AG08396 (cell line): ENCODE measurements at regions not wholly inside any gene's neighbourhood (a gene's known extent, or its start where the extent isn't known, plus 50 kb on each side); places are given as distances from the start of the nearest gene placed in this dataset.

ENCODE experiments used
- DNase-seq: peaks from one replicate; pipeline ENCODE4 v3.0.0; 2012; ENCODE audit warnings: low spot score, mixed read lengths

- no peak for DNase-seq
Observed at GRCh38 chr5:124839371-124839998, 93.0 kb upstream of the ZNF608 start.

- DNase-seq = no peak
Observed at GRCh38 chr5:124841829-124842712, 95.6 kb upstream of the ZNF608 start.

GRCh38 chr5:124842725-124843595, 96.5 kb upstream of the ZNF608 start:
- DNase-seq = no peak

- no peak for DNase-seq
Observed at GRCh38 chr5:124843596-124843899, 97.1 kb upstream of the ZNF608 start.

GRCh38 chr5:124844371-124844920, 98.0 kb upstream of the ZNF608 start:
- DNase-seq = no peak

GRCh38 chr5:124847907-124848306, 101.5 kb upstream of the ZNF608 start:
- DNase-seq = no peak

GRCh38 chr5:124849774-124850173, 103.3 kb upstream of the ZNF608 start:
- no peak for DNase-seq

GRCh38 chr5:124856726-124857125, 110.3 kb upstream of the ZNF608 start:
- no peak for DNase-seq

- DNase-seq = no peak
Observed at GRCh38 chr5:124858612-124859011, 112.2 kb upstream of the ZNF608 start.

- no peak for DNase-seq
Observed at GRCh38 chr5:124859027-124859426, 112.6 kb upstream of the ZNF608 start.

- no peak for DNase-seq
Observed at GRCh38 chr5:124859556-124860290, 113.3 kb upstream of the ZNF608 start.

- DNase-seq = no peak
Observed at GRCh38 chr5:124860291-124860655, 113.8 kb upstream of the ZNF608 start.

GRCh38 chr5:124865066-124865465, 118.6 kb upstream of the ZNF608 start:
- no peak for DNase-seq

GRCh38 chr5:124865603-124866354, 119.3 kb upstream of the ZNF608 start:
- no peak for DNase-seq

GRCh38 chr5:124866355-124867136, 120.1 kb upstream of the ZNF608 start:
- no peak for DNase-seq

GRCh38 chr5:124867137-124867704, 120.8 kb upstream of the ZNF608 start:
- peak; percentile 50 for DNase-seq

- no peak for DNase-seq
Observed at GRCh38 chr5:124868676-124869075, 122.2 kb upstream of the ZNF608 start.

- DNase-seq = no peak
Observed at GRCh38 chr5:124869426-124870033, 123.1 kb upstream of the ZNF608 start.

- no peak for DNase-seq
Observed at GRCh38 chr5:124870070-124870469, 123.6 kb upstream of the ZNF608 start.
